ENCODE measurements at regions not wholly inside any gene's neighbourhood (a gene's known extent, or its start where the extent isn't known, plus 50 kb on each side); places are given as distances from the start of the nearest gene placed in this dataset.
"Not testable (repeated sequence)": the region's sequence is repeated elsewhere in the genome, so short reads cannot be mapped to it uniquely, and the experiment has no call there.

- no peak for DNase-seq (ENCODE audit: low read depth)
Observed at GRCh38 chr5:89850513-89850865, 559.1 kb downstream of the CETN3 start.

- DNase-seq (ENCODE audit: low read depth): no peak
Observed at GRCh38 chr5:89849830-89850512, 559.6 kb downstream of the CETN3 start.

GRCh38 chr5:89847743-89848142 is 561.8 kb downstream of the CETN3 start:
- no peak for DNase-seq (ENCODE audit: low read depth)

GRCh38 chr5:89844548-89844947 is 565.0 kb downstream of the CETN3 start:
- no peak for DNase-seq (ENCODE audit: low read depth)

- no peak for DNase-seq (ENCODE audit: low read depth)
Observed at GRCh38 chr5:89842531-89842930, 567.0 kb downstream of the CETN3 start.

- DNase-seq (ENCODE audit: low read depth): no peak
Observed at GRCh38 chr5:89840906-89841305, 568.6 kb downstream of the CETN3 start.

- no peak for DNase-seq (ENCODE audit: low read depth)
Observed at GRCh38 chr5:89830691-89831090, 578.9 kb downstream of the CETN3 start.

GRCh38 chr5:89827960-89828359 is 581.6 kb downstream of the CETN3 start:
- DNase-seq (ENCODE audit: low read depth): no peak

GRCh38 chr5:89827359-89827758 is 582.2 kb downstream of the CETN3 start:
- no peak for DNase-seq (ENCODE audit: low read depth)

GRCh38 chr5:89826938-89827337 is 582.6 kb downstream of the CETN3 start:
- no peak for DNase-seq (ENCODE audit: low read depth)

- no peak for DNase-seq (ENCODE audit: low read depth)
Observed at GRCh38 chr5:89823046-89823445, 586.5 kb downstream of the CETN3 start.

GRCh38 chr5:89817841-89818240 is 591.7 kb downstream of the CETN3 start:
- DNase-seq (ENCODE audit: low read depth): no peak

GRCh38 chr5:89816038-89816437 is 593.5 kb downstream of the CETN3 start:
- DNase-seq (ENCODE audit: low read depth): no peak

- not testable (repeated sequence) for DNase-seq (ENCODE audit: low read depth)
Observed at GRCh38 chr5:89800735-89801134, 608.8 kb downstream of the CETN3 start.

GRCh38 chr5:89794504-89794903 is 615.1 kb downstream of the CETN3 start:
- DNase-seq (ENCODE audit: low read depth): not testable (repeated sequence)

GRCh38 chr5:89779734-89780133 is 629.8 kb downstream of the CETN3 start:
- DNase-seq (ENCODE audit: low read depth): not testable (repeated sequence)

- no peak for DNase-seq (ENCODE audit: low read depth)
Observed at GRCh38 chr5:89777758-89778157, 631.8 kb downstream of the CETN3 start.

- no peak for DNase-seq (ENCODE audit: low read depth)
Observed at GRCh38 chr5:89769975-89770374, 639.6 kb downstream of the CETN3 start.

- no peak for DNase-seq (ENCODE audit: low read depth)
Observed at GRCh38 chr5:89759802-89760201, 649.8 kb downstream of the CETN3 start.

GRCh38 chr5:89758146-89758545 is 651.4 kb downstream of the CETN3 start:
- DNase-seq (ENCODE audit: low read depth): no peak

GRCh38 chr5:89756955-89757354 is 652.6 kb downstream of the CETN3 start:
- DNase-seq (ENCODE audit: low read depth): no peak

GRCh38 chr5:89755024-89755423 is 654.5 kb downstream of the CETN3 start:
- DNase-seq (ENCODE audit: low read depth): no peak

- no peak for DNase-seq (ENCODE audit: low read depth)
Observed at GRCh38 chr5:89735082-89735481, 674.5 kb downstream of the CETN3 start.

- DNase-seq (ENCODE audit: low read depth): no peak
Observed at GRCh38 chr5:89733772-89734171, 675.8 kb downstream of the CETN3 start.
